Mesendoderm (in vitro differentiated cells): ENCODE measurements at regions not wholly inside any gene's neighbourhood (a gene's known extent, or its start where the extent isn't known, plus 50 kb on each side); places are given as distances from the start of the nearest gene placed in this dataset.

Experiments
- DNase-seq: peaks from one replicate; pipeline ENCODE4 v3.0.0; 2013
- H2AK5ac ChIP-seq: 2 replicates; pipeline ENCODE4 v1.6.1; 2013; ENCODE audit warnings: low read length, inconsistent platforms
- H2BK120ac ChIP-seq: 2 replicates; pipeline ENCODE4 v1.6.1; 2013; ENCODE audit warnings: low read depth, mild to moderate bottlenecking, low read length, moderate library complexity, mixed read lengths
- H2BK15ac ChIP-seq: replicated peaks from 2 replicates; pipeline ENCODE4 v1.6.1; 2013; ENCODE audit warnings: low read depth, mild to moderate bottlenecking, moderate library complexity
- H2BK5ac ChIP-seq: 2 replicates; pipeline ENCODE4 v1.6.1; 2013; ENCODE audit warnings: low read length, inconsistent platforms
- H3K18ac ChIP-seq: 2 replicates; pipeline ENCODE4 v1.6.1; 2013; ENCODE audit warnings: mild to moderate bottlenecking, low read length, mixed read lengths
- H3K23ac ChIP-seq: one replicate; pipeline ENCODE4 v1.6.1; 2013; ENCODE audit warnings: low read length
- H3K27ac ChIP-seq: 2 replicates; pipeline ENCODE4 v1.5.1; 2013; ENCODE audit warnings: low read depth, mild to moderate bottlenecking, inconsistent platforms, low read length, moderate library complexity
- H3K27me3 ChIP-seq: 2 replicates; pipeline ENCODE4 v1.6.1; 2013; ENCODE audit warnings: low read length, control low read depth, mild to moderate bottlenecking, inconsistent platforms; ENCODE audit not compliant: insufficient read depth, poor library complexity
- H3K36me3 ChIP-seq: 2 replicates; pipeline ENCODE4 v1.6.1; 2013; ENCODE audit warnings: low read length, inconsistent platforms; ENCODE audit not compliant: control insufficient read depth, insufficient read depth
- H3K4ac ChIP-seq: one replicate; pipeline ENCODE4 v1.6.1; 2013; ENCODE audit warnings: low read depth, mild to moderate bottlenecking, low read length, moderate library complexity
- H3K4me1 ChIP-seq: 2 replicates; pipeline ENCODE4 v1.6.1; 2013; ENCODE audit warnings: low read depth, low read length, inconsistent platforms; ENCODE audit not compliant: control insufficient read depth
- H3K4me2 ChIP-seq: 2 replicates; pipeline ENCODE4 v1.6.1; 2013; ENCODE audit warnings: low read length
- H3K4me3 ChIP-seq: 2 replicates; pipeline ENCODE4 v1.5.1; 2013; ENCODE audit warnings: mild to moderate bottlenecking, low read length
- H3K56ac ChIP-seq: one replicate; pipeline ENCODE4 v1.6.1; 2013; ENCODE audit warnings: low read length
- H3K79me1 ChIP-seq: 2 replicates; pipeline ENCODE4 v1.6.1; 2013; ENCODE audit warnings: low read length, inconsistent platforms
- H3K79me2 ChIP-seq: 2 replicates; pipeline ENCODE4 v1.6.1; 2013; ENCODE audit warnings: mild to moderate bottlenecking, low read length; ENCODE audit not compliant: control insufficient read depth, insufficient read depth
- H3K9ac ChIP-seq: 2 replicates; pipeline ENCODE4 v1.6.1; 2013; ENCODE audit warnings: low read length, inconsistent platforms
- H4K5ac ChIP-seq: one replicate; pipeline ENCODE4 v1.6.1; 2013; ENCODE audit warnings: low read length
- H4K8ac ChIP-seq: one replicate; pipeline ENCODE4 v1.6.1; 2013; ENCODE audit warnings: low read depth, mild to moderate bottlenecking, control low read depth, low read length, moderate library complexity
- WGBS: extraction: QIAGEN DNeasy Blood & Tissue Kit; methylation state at CpG from one replicate; pipeline ENCODE4 v1.1.7; 2013; ENCODE audit warnings: low lambda C conversion rate, missing lambda C conversion rate; ENCODE audit not compliant: insufficient coverage; ENCODE audit errors: extremely low coverage; 5-methylcytosine and 5-hydroxymethylcytosine counted together

DNA sequence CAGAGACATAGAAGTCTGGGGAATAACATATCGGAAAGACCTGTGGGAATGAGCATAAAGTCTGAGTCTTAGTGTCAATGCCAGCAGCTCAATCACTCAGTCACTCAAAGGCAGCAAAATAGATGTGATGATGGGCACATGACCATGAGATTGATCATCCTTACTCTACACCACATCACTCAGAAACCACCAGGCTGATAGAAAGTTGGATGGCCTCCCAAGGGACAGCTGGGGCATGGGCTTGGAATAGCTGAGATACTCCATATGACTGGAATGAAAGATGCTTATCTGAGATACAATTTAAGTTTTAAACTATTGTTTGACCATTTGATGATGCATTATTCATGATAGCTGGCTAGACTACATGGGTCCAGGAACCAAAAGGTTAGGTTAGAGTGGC is 80.9 kb upstream of the F13A1 start:
- WGBS = no CpG with 5 or more reads among the region's 1 CpG

DNA sequence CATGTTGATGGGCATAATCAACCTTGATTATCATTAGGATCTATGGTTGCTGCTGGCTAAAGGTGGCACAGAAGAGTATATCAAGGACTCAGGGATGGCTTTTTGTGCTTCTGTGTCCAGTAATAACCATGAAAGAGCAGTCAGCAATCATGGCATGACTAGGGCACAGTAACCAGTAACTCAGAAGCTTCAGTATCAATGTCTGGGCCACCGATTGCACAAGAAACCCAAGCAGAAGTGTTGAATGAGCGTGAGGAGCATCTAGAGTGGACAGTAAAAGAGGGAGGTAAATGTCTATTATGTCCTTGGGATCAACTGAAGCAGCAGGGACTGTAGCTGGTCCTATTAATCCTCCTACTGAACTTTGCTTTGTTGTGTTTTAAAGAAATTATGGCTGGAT is 81.5 kb upstream of the F13A1 start:
- Histone ChIP-seq H2BK120ac (no peak overlapping the region), H3K4me2 (no peak overlapping the region), H3K4me3 (no peak overlapping the region), H3K4ac (no peak overlapping the region), H2BK15ac (no peak overlapping the region), H3K27me3 (no peaks in the 10 kb centered on the region), H2BK5ac (no peak overlapping the region), H3K18ac (no peak overlapping the region), H3K27ac (no peak overlapping the region), H3K23ac (no peak overlapping the region), H4K5ac (no peak overlapping the region), H3K4me1 (no peaks in the 10 kb centered on the region), H4K8ac (no peak overlapping the region), H3K79me2 (no peaks in the 10 kb centered on the region), H2AK5ac (no peak overlapping the region), H3K36me3 (no peaks in the 10 kb centered on the region), H3K79me1 (no peaks in the 10 kb centered on the region), H3K56ac (no peak overlapping the region), H3K9ac (no peak overlapping the region)
- no peak for DNase-seq
- WGBS = no CpG with 5 or more reads among the region's 2 CpGs

More for the DNA sequence above, 80.9 kb upstream of the F13A1 start:
- H3K36me3 ChIP-seq = no peaks in the 10 kb centered on the region
- H4K8ac ChIP-seq = no peak overlapping the region
- H2BK120ac ChIP-seq = no peak overlapping the region
- no peak overlapping the region for H2BK15ac ChIP-seq
- no peaks in the 10 kb centered on the region for H3K79me2 ChIP-seq
- no peak overlapping the region for H3K18ac ChIP-seq
- no peak overlapping the region for H3K4me3 ChIP-seq
- no peak overlapping the region for H3K56ac ChIP-seq
- H3K27ac ChIP-seq = no peak overlapping the region
- H3K23ac ChIP-seq = no peak overlapping the region
- H3K4me1 ChIP-seq = no peaks in the 10 kb centered on the region
- H4K5ac ChIP-seq = no peak overlapping the region
- no peak overlapping the region for H2AK5ac ChIP-seq
- H3K9ac ChIP-seq = no peak overlapping the region
- DNase-seq = no peak
- H3K27me3 ChIP-seq = no peaks in the 10 kb centered on the region
- no peak overlapping the region for H3K4me2 ChIP-seq
- H2BK5ac ChIP-seq = no peak overlapping the region
- no peaks in the 10 kb centered on the region for H3K79me1 ChIP-seq
- H3K4ac ChIP-seq = no peak overlapping the region

DNA sequence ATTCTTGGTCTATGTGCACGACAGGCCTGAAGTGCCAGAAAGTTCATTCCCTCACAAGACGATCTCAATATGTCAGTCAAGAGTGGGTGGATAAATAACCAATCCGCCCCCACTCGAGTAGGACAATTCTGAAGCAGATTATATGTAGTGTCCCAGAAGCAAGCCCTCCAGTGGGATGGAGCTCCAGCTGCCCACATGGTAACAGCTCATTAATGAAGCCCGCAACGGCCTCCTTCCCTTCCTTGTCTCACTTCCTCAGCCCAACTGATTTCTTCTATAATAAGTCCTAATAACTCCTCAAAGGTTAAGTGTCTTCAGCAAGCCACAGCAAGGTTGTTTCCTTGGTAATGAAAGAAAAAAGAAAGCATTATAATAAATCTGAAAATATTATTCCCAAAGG is 82.1 kb upstream of the F13A1 start:
- no CpG with 5 or more reads among the region's 6 CpGs for WGBS
- Histone ChIP-seq H3K79me1 (no peaks in the 10 kb centered on the region), H3K36me3 (no peaks in the 10 kb centered on the region), H3K18ac (no peak overlapping the region), H2BK5ac (no peak overlapping the region), H3K4ac (no peak overlapping the region), H3K4me2 (no peak overlapping the region), H3K4me1 (no peaks in the 10 kb centered on the region), H3K79me2 (no peaks in the 10 kb centered on the region), H2AK5ac (no peak overlapping the region), H2BK120ac (no peak overlapping the region), H3K4me3 (no peak overlapping the region), H3K27me3 (no peaks in the 10 kb centered on the region), H3K27ac (no peak overlapping the region), H3K9ac (no peak overlapping the region), H4K5ac (no peak overlapping the region), H3K56ac (no peak overlapping the region), H2BK15ac (no peak overlapping the region), H4K8ac (no peak overlapping the region), H3K23ac (no peak overlapping the region)
- DNase-seq = no peak

DNA sequence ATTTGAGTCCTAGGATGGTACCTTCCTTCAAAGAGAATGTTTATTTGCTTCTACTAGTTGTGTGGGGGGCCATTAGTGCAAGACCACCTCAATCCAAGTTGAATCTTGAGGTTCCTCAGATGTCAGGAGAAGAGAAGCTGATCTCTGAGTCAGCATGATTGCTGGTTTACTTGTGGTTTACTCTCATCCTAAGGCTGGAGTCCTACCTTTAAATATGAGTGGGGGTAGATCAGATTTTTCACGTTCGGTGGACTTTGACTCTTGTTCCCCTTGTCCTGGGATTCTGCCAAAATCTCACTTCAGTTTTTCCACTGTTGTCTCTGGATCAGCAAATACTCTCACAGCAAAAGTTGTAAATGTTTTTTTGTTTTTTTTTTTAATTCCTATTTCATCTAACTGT is 84.6 kb upstream of the F13A1 start:
- Histone ChIP-seq H3K4me2 (no peak overlapping the region), H3K4me3 (no peak overlapping the region), H3K9ac (no peak overlapping the region), H2AK5ac (no peak overlapping the region), H3K4me1 (no peaks in the 10 kb centered on the region), H4K8ac (no peak overlapping the region), H3K79me2 (no peaks in the 10 kb centered on the region), H4K5ac (no peak overlapping the region), H3K18ac (no peak overlapping the region), H3K36me3 (no peaks in the 10 kb centered on the region), H3K23ac (no peak overlapping the region), H3K27ac (no peak overlapping the region), H2BK120ac (no peak overlapping the region), H2BK15ac (no peak overlapping the region), H3K79me1 (no peaks in the 10 kb centered on the region), H2BK5ac (no peak overlapping the region), H3K27me3 (no peaks in the 10 kb centered on the region), H3K4ac (no peak overlapping the region), H3K56ac (no peak overlapping the region)
- DNase-seq = no peak
- no CpG with 5 or more reads among the region's 2 CpGs for WGBS

DNA sequence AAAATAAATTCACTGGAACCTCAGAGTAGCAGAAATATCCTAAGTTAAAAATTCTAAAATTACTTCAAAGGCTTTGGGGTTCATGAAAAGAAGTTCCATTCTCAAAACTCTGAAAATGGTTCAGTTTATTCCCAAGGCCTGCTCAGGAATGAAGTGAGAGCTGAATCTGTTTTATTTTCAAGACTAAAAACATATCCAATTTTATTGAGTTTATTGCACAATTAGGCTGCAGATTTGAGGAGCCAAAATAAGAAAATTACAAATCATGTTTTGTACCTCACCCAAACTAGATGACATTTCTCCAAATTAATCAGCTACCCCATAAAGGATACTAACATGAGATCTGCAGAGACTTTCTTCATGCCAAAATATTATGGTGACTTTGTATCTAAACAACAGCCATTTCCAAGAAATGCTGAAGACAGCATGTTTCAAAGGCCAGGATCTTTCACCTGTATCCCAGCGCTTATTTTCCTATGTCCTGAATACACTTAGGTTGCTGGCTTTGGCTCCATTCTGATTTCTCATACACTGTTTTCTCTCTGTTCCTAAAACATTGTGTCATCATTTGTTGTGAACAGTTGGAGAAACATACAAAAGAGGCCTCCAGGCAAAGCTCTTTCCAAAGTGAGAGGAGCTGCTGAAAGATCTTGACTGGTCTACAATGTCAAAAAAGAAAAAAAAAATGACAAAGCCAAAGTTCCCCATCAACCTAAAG is 85.7 kb upstream of the F13A1 start:
- H3K36me3 ChIP-seq = no peaks in the 10 kb centered on the region
- H3K4me3 ChIP-seq = no peak overlapping the region
- H3K79me2 ChIP-seq = no peaks in the 10 kb centered on the region
- H4K8ac ChIP-seq = no peak overlapping the region
- H3K4me2 ChIP-seq = no peak overlapping the region
- no peaks in the 10 kb centered on the region for H3K27me3 ChIP-seq
- no peaks in the 10 kb centered on the region for H3K79me1 ChIP-seq
- no peak for DNase-seq
- H2BK120ac ChIP-seq = no peak overlapping the region
- no peaks in the 10 kb centered on the region for H3K4me1 ChIP-seq
- no peak overlapping the region for H3K56ac ChIP-seq
- no CpG with 5 or more reads among the region's 1 CpG for whole genome bisulfite sequencing
- H2BK5ac ChIP-seq = no peak overlapping the region
- no peak overlapping the region for H3K23ac ChIP-seq
- no peak overlapping the region for H3K4ac ChIP-seq
- H3K9ac ChIP-seq = no peak overlapping the region
- no peak overlapping the region for H3K18ac ChIP-seq
- H3K27ac ChIP-seq = no peak overlapping the region
- no peak overlapping the region for H2BK15ac ChIP-seq
- no peak overlapping the region for H2AK5ac ChIP-seq
- H4K5ac ChIP-seq = no peak overlapping the region

DNA sequence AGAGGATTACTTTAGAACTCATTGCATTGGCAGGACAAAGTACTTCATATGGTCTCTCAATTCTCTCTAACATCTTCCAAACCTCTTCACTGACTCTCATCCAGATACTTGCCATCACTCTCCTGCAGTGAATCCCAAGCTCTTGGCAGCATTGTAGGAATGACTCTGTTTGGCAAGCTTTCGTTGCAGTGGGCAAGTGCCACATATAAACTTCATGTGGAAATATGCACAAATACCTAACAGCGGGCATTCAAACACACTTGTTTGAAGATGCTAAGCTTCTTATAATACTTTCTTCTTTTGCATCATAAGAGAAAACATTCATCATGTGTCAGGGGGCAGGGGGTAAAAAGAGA is 86.2 kb upstream of the F13A1 start:
- Histone ChIP-seq H3K27me3 (no peaks in the 10 kb centered on the region), H3K23ac (no peak overlapping the region), H3K27ac (no peak overlapping the region), H3K4me3 (no peak overlapping the region), H3K9ac (no peak overlapping the region), H2BK5ac (no peak overlapping the region), H2BK15ac (no peak overlapping the region), H3K4me1 (no peaks in the 10 kb centered on the region), H3K18ac (no peak overlapping the region), H4K5ac (no peak overlapping the region), H3K79me1 (no peaks in the 10 kb centered on the region), H3K4me2 (no peak overlapping the region), H2AK5ac (no peak overlapping the region), H4K8ac (no peak overlapping the region), H3K79me2 (no peaks in the 10 kb centered on the region), H2BK120ac (no peak overlapping the region), H3K36me3 (no peaks in the 10 kb centered on the region), H3K4ac (no peak overlapping the region), H3K56ac (no peak overlapping the region)
- DNase-seq = no peak
- WGBS = no CpG with 5 or more reads among the region's 2 CpGs
